ENCODE measurements at regions not wholly inside any gene's neighbourhood (a gene's known extent, or its start where the extent isn't known, plus 50 kb on each side); places are given as distances from the start of the nearest gene placed in this dataset.

- peaks cover 0 to 3% (median 1%) of the 10 kb centered on the region in 4 experiments; a peak in 3 of 7 replicates for H3K4me1 ChIP-seq (replicated peaks in 1 of 4; ENCODE audit: control insufficient read depth in 3 of 4, insufficient read depth in 4 of 4, low read length in 3 of 4)
- H3K36me3 ChIP-seq (ENCODE audit: control insufficient read depth in 2 of 4, insufficient read depth in 4 of 4, low read length in 3 of 4): no peaks in the 10 kb centered on the region
- no peaks in the 10 kb centered on the region for H3K79me2 ChIP-seq (ENCODE audit: control insufficient read depth in 1 of 2, insufficient read depth in 2 of 2, low read length in 2 of 2)
- no peak overlapping the region for H2BK120ac ChIP-seq (replicated peaks; ENCODE audit: low read depth, low read length)
- H2BK5ac ChIP-seq (ENCODE audit: low read depth, low read length): no peak overlapping the region
- H3K9ac ChIP-seq (replicated peaks in 1 of 4; ENCODE audit: extremely low read depth in 1 of 4, low read depth in 3 of 4, low read length in 3 of 4): no peak overlapping the region
- no peak overlapping the region for H3K23ac ChIP-seq (ENCODE audit: insufficient read length)
- H3K4me3 ChIP-seq (ENCODE audit: extremely low read depth in 1 of 4, insufficient read depth in 2 of 4, low read depth in 3 of 4, low read length in 4 of 4): no peak overlapping the region
- ChIA-PET POLR2A (ENCODE audit: partially characterized antibody) (interaction anchor here (1.0 kb wide), 1 partner anchor 23 kb away, joined by 3 read pairs; no protein-coding TSS in a partner anchor), CTCF (ENCODE audit: partially characterized antibody) (interaction anchor here (0.9 to 5.4 kb wide), 6 partner anchors 10 to 156 kb away, joined by 4 to 36 read pairs (median 5); no protein-coding TSS in a partner anchor)
- no peak overlapping the region for H4K91ac ChIP-seq (replicated peaks; ENCODE audit: insufficient read length, low read length)
- H4K5ac ChIP-seq (ENCODE audit: insufficient read length, low read depth, low read length): no peak overlapping the region
- no peaks in the 10 kb centered on the region for H3K79me1 ChIP-seq (ENCODE audit: low read depth, low read length)
- peak overlapping the region in 1 of 2 experiments; percentile 20; a peak in 1 of 4 replicates for H3K4me2 ChIP-seq (ENCODE audit: insufficient read depth in 1 of 2, low read depth in 2 of 2, low read length in 2 of 2)
- no peak overlapping the region for H3K4ac ChIP-seq (replicated peaks; ENCODE audit: insufficient read length, low read depth, low read length)
- H3K9me3 ChIP-seq (ENCODE audit: insufficient read depth in 2 of 2, low read depth in 1 of 2, low read length in 1 of 2): no peaks in the 10 kb centered on the region
- 0 out of 2 replicates have a peak overlapping the region, but pooled peaks have one; percentile 63 for H3K18ac ChIP-seq (ENCODE audit: extremely low read depth, low read length)
- peak overlapping the region; percentile 71 for H2AFZ ChIP-seq (ENCODE audit: low read length)
- no peak overlapping the region for H4K8ac ChIP-seq (ENCODE audit: extremely low read depth, insufficient read depth, low read length)
- no peak overlapping the region for H3K27ac ChIP-seq (ENCODE audit: low read depth, low read length)
- no peak overlapping the region for H2AK5ac ChIP-seq (ENCODE audit: low read depth, low read length)
- no peak overlapping the region for H2BK20ac ChIP-seq (ENCODE audit: low read length)
- no peaks in the 10 kb centered on the region for H4K20me1 ChIP-seq (replicated peaks in 1 of 2; ENCODE audit: control insufficient read depth in 1 of 2, insufficient read depth in 2 of 2, low read length in 2 of 2)
- H2BK15ac ChIP-seq (ENCODE audit: low read length): no peak overlapping the region
- H3K56ac ChIP-seq (replicated peaks; ENCODE audit: insufficient read length, low read depth, low read length): no peak overlapping the region
- no peaks in the 10 kb centered on the region for H3K27me3 ChIP-seq (replicated peaks in 1 of 4; ENCODE audit: control insufficient read depth in 3 of 4, extremely low read depth in 1 of 4, insufficient read depth in 3 of 4, low read length in 3 of 4)
- FAIRE-seq (no peak), DNase-seq (ENCODE audit: low read depth in 1 of 2, low spot score in 2 of 2) (no peak)
- no peak for TF ChIP-seq RBBP5 (IDR thresholded peaks at IDR 0.05; ENCODE audit: borderline replicate concordance, low read depth, low read length)
- no peak for TF ChIP-seq RAD21 (IDR thresholded peaks at IDR 0.05 in 1 of 2, conservative IDR thresholded peaks at IDR 0.05 in 1 of 2; ENCODE audit: low read depth in 2 of 2, low read length in 2 of 2)
- TF ChIP-seq GTF2F1 (IDR thresholded peaks at IDR 0.05; ENCODE audit: borderline replicate concordance, low read depth, low read length): no peak
- no peak for TF ChIP-seq CHD2 (IDR thresholded peaks at IDR 0.05; ENCODE audit: low read length)
- TF ChIP-seq MAFK (IDR thresholded peaks at IDR 0.05; ENCODE audit: low read depth, low read length): no peak
- no peak for TF ChIP-seq MAX (IDR thresholded peaks at IDR 0.05)
- TF ChIP-seq POLR2A (IDR thresholded peaks at IDR 0.05; ENCODE audit: control extremely low read depth in 1 of 2, low read depth in 2 of 2, low read length in 2 of 2): no peak
- TF ChIP-seq PHF8 (conservative IDR thresholded peaks at IDR 0.05; ENCODE audit: low read depth, low read length): no peak
- no peak for TF ChIP-seq CEBPB (IDR thresholded peaks at IDR 0.05; ENCODE audit: low read depth, low read length)
- no peaks in the 10 kb centered on the region for H3K23me2 ChIP-seq (ENCODE audit: low read depth, low read length)
- no peak overlapping the region for H3K14ac ChIP-seq (ENCODE audit: insufficient read length)
- H2BK12ac ChIP-seq (ENCODE audit: low read depth, low read length): no peak overlapping the region
- 87% methylated on average over 11 of the region's 11 CpGs; no CpG with 5 or more reads in 1 of the 2 experiments for WGBS, 2 experiments (ENCODE audit: extremely low coverage in 1 of 2, insufficient coverage in 1 of 2, insufficient read length in 1 of 2, insufficient replicate concordance in 2 of 2, low coverage in 1 of 2, low lambda C conversion rate in 2 of 2, missing lambda C conversion rate in 1 of 2)
Observed at GRCh38 chr5:66337626-66338226, 193.6 kb downstream of the SREK1 start.
